NCI-H510A (cell line): ENCODE measurements at regions not wholly inside any gene's neighbourhood (a gene's known extent, or its start where the extent isn't known, plus 50 kb on each side); places are given as distances from the start of the nearest gene placed in this dataset.

Experiments
- DNase-seq: peaks from one replicate; lab custom pipeline; 2025; lab: John Stamatoyannopoulos, UW

GRCh38 chr4:43983610-43984009 lies 465.0 kb downstream of the KCTD8 start:
- no peak for DNase-seq

- DNase-seq = no peak
Measured at GRCh38 chr4:43987331-43987944, 461.2 kb downstream of the KCTD8 start.

GRCh38 chr4:43990551-43990950 lies 458.1 kb downstream of the KCTD8 start:
- no peak for DNase-seq

GRCh38 chr4:43990963-43991362 lies 457.6 kb downstream of the KCTD8 start:
- DNase-seq = no peak

- DNase-seq = no peak
Measured at GRCh38 chr4:43992552-43992951, 456.1 kb downstream of the KCTD8 start.

GRCh38 chr4:43993196-43993902 lies 455.3 kb downstream of the KCTD8 start:
- no peak for DNase-seq

GRCh38 chr4:43999669-44000068 lies 448.9 kb downstream of the KCTD8 start:
- no peak for DNase-seq

GRCh38 chr4:44002368-44002767 lies 446.2 kb downstream of the KCTD8 start:
- DNase-seq = no peak

GRCh38 chr4:44016570-44017421 lies 431.8 kb downstream of the KCTD8 start:
- no peak for DNase-seq

- no peak for DNase-seq
Measured at GRCh38 chr4:44017422-44017739, 431.2 kb downstream of the KCTD8 start.

- no peak for DNase-seq
Measured at GRCh38 chr4:44019721-44020120, 428.9 kb downstream of the KCTD8 start.

GRCh38 chr4:44025376-44026020 lies 423.1 kb downstream of the KCTD8 start:
- DNase-seq = no peak

- no peak for DNase-seq
Measured at GRCh38 chr4:44038811-44039210, 409.8 kb downstream of the KCTD8 start.

- DNase-seq = no peak
Measured at GRCh38 chr4:44046491-44046890, 402.1 kb downstream of the KCTD8 start.

- no peak for DNase-seq
Measured at GRCh38 chr4:44056721-44057151, 391.9 kb downstream of the KCTD8 start.

GRCh38 chr4:44070843-44071242 lies 377.8 kb downstream of the KCTD8 start:
- no peak for DNase-seq

GRCh38 chr4:44071959-44072955 lies 376.4 kb downstream of the KCTD8 start:
- no peak for DNase-seq

- no peak for DNase-seq
Measured at GRCh38 chr4:44086753-44087152, 361.9 kb downstream of the KCTD8 start.

GRCh38 chr4:44093390-44093789 lies 355.2 kb downstream of the KCTD8 start:
- DNase-seq = no peak

GRCh38 chr4:44098973-44099372 lies 349.6 kb downstream of the KCTD8 start:
- no peak for DNase-seq

- no peak for DNase-seq
Measured at GRCh38 chr4:44100456-44100855, 348.2 kb downstream of the KCTD8 start.
